M059J (cell line): ENCODE measurements at regions not wholly inside any gene's neighbourhood (a gene's known extent, or its start where the extent isn't known, plus 50 kb on each side); places are given as distances from the start of the nearest gene placed in this dataset.

Experiments used
- DNase-seq: peaks from one replicate; pipeline ENCODE4 v3.0.0-alpha.2; 2012; ENCODE audit warnings: low read depth

DNA sequence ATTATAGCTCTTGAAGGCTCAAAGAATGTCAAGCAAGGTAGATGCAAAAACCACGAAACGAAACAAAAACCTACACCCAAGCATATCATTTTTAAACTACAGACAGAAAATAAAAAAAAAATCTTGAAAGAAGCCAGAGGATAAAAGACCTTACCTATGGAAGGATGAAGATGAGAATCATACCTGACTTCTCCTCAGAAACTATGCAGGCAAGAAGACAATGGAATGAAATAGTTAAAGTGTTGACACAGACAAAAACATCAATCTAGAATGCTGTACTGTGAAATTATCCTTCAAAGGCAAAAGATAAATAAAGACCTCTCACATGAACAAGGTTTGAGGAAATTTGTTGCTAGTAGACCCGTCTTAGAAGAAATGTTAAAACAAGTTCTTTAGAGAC lies 372.0 kb downstream of the ZIC4 start:
- DNase-seq: no peak

- DNase-seq: peak; percentile 9
Observed at GRCh38 chr3:147030274-147030673, 376.1 kb downstream of the ZIC4 start.

GRCh38 chr3:147015334-147015733 lies 391.0 kb downstream of the ZIC4 start:
- DNase-seq: no peak

DNA sequence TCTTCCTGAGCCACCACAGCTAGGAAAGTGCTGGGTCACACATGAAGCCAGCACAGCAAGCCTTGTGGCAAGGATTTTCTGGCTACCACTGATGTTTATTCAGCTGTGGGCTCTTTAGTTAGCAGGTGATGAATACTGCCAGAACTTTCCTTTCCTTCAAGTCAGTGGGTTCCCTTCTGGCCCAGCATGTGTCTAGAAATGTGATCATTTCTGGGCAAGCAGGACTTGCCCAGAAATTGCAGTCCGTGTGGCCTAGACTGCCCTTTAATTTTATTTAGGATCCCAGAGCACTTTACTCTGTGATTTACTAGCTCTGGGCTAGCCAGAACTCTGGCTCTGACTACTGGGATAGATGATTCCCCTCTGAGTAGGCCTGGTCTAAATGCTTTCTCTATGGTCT lies 397.5 kb downstream of the ZIC4 start:
- DNase-seq: no peak

DNA sequence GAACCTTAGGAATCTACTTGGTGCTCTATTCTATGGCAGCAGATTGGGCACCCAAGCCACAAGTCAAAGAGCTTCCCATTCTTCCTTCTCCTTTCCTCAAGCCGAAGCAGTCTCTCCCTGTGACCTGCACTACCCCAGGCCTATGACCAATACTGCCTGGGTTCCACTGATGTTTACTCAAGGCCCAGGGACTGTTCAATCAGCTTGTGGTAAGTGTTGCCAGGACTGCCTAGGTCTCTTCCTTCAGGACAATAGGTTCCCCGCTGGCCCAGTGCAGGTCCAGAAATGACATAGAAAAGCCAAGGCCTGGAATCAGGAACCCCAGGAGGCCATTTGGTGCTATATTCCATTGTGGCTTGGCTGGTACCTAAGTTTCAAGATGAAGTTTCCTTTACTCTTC lies 397.9 kb downstream of the ZIC4 start:
- DNase-seq: no peak

DNA sequence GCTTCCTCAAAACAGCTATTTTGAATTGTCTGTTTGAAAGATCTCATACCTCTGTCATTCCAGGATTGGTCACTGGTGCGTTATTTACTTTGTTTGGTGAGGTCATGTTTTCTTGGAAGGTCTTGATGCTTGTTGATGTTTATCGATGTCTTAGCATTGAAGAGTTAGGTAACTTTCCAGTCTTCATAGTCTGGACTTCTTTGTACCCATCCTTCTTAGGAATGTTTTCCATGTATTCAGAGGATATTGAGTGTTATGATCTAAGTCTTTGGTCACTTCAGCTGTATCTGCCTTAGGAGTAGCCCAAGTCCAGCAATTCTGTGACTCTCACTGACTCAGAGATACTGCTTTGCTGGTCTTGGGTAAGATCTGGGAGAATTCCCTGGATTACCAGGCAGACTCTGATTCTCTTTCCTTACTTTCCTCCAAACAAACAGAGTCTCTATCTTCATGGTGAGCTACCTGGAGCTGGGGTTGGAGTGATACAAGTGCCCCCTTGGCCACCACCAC lies 398.6 kb downstream of the ZIC4 start:
- no peak for DNase-seq

GRCh38 chr3:147002721-147003120 lies 397.6 kb upstream of the PLSCR5 start:
- DNase-seq: peak; percentile 5

DNA sequence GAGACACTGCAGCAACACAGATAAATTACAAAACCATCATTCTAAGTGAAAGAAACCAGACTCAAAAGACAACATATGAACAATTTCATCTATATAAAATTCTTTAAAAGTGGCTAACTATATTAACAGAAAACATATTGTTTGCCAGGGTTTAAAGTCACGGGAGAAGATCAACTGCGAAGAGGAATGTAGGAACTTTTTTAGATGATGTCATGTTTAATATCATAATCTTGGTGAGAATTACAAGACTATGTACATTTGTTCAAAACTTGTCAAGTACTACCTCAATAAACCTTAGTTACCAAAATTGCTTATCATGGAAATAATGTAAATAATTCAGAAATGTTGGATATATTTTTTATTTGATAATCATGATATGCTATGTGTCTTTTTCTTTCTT lies 395.1 kb upstream of the PLSCR5 start:
- no peak for DNase-seq

DNA sequence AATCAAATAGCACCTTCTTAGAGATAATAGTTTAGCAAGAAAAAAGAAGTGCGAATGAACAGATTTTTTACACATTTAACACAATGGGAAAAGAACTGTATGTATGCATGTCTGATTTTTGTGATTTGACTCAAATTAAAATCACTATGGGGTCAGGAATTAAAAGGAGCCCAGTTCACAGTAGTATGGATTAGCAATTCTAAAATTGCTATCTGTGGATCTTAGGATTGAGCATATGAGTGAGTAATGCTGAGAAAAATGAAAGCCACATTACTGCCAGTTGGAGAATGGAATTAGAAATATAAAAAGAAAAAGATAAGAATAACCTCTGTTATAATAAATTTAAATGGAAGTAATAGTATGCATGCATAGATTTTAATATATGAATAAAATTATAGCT lies 386.8 kb upstream of the PLSCR5 start:
- no peak for DNase-seq

GRCh38 chr3:146975476-146975875 lies 370.3 kb upstream of the PLSCR5 start:
- DNase-seq: no peak

DNA sequence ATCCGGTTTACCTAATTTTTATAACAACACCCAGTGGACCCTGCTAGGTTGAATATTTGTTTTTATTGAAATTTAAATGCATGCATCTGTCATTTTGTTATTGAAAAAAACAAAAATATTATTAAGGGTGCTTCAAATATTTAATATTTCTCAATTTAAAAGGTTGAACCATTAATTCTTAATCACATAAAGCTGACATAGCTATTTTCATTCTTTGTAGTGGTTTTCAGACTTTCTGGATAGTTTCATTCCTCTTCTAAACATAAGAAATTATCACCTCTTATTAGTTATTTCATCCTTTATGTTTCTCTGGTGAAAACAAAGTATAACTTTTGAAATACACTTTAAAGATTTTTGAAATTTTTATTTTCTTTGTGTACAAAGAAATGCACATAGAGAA lies 369.9 kb upstream of the PLSCR5 start:
- no peak for DNase-seq

- DNase-seq: no peak
Observed at GRCh38 chr3:146974001-146974400, 368.9 kb upstream of the PLSCR5 start.

- peak; percentile 86 for DNase-seq
Observed at GRCh38 chr3:146972726-146973125, 367.6 kb upstream of the PLSCR5 start.

- peak; percentile 38 for DNase-seq
Observed at GRCh38 chr3:146970236-146970635, 365.1 kb upstream of the PLSCR5 start.

GRCh38 chr3:146969356-146969755 lies 364.2 kb upstream of the PLSCR5 start:
- DNase-seq: no peak

- DNase-seq: peak; percentile 91
Observed at GRCh38 chr3:146968204-146968651, 363.1 kb upstream of the PLSCR5 start.

DNA sequence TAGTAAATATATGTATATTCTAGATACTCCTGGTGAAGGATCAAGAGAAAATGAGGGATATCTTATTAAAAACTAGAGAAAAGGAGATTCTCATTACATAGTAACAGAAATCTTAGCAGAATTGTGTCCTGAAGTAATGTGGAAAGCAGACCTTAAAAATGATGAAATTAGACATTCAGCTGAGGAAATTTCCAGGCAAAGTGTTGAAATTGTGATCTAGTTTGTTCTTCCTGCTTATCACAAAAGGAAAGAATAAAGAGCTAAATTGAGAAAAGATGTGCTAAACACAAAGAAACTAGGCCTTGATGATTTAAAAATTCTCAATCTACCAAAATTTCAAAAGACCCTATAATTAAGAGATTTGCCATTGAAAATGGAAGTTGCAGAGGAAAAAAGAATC lies 362.6 kb upstream of the PLSCR5 start:
- no peak for DNase-seq

DNA sequence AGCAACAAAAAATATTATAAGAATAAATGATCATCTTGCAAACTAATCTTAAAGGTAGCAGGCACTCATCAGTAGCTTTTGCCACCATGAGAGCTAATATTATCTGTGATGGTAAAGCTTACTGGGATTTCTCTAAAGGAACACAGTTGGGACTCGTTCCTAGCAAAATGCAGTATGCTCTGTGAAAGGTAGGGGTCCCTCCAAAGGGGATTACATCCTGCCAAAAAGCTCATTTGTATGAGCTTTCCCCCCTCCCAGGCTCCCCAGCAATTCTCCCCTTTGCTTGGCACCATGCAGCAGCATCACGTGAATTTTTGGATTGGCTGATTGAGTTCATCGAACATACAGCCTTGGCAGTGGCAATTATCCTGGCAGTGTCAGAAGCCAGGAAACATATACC lies 361.0 kb upstream of the PLSCR5 start:
- DNase-seq: no peak

DNA sequence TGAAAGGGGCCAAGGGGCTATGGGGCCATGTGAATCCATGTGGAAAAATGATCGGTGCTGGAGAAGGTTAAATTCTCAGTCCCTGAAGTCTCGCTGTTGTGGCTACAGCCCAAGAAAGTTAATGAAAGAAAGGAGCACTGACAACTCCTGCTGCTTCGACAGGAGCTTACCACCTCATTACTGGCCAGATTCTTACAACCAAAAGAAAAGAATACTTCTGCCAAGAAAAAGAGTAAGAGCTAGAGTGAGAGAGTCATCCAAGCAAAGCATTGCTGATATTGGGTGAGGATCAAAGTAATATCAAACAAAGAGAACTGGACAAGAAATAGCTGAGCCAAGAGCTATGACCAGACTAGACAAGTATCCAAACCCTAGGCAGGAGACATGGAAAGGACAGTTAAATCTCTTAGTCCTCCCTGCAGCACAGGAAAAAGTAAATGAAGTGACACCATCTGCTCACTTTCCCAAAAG lies 348.4 kb upstream of the PLSCR5 start:
- DNase-seq: no peak

DNA sequence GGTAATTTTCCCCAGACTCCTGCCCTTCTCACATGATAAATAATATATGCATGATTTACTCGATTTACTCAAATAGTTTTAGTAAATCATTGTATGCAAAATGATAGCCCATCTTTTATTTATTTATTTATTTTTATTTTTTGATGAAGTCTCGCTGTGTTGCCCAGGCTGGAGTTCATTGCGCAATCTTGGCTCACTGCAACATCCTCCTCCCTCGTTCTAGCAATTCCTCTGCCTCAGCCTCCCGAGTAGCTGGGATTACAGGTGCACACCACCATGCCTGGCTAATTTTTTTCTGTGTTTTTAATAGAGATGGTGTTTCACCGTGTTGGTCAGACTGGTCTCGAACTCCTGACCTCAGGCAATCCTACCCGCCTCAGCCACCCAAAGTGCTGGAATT lies 343.8 kb upstream of the PLSCR5 start:
- DNase-seq: no peak

DNA sequence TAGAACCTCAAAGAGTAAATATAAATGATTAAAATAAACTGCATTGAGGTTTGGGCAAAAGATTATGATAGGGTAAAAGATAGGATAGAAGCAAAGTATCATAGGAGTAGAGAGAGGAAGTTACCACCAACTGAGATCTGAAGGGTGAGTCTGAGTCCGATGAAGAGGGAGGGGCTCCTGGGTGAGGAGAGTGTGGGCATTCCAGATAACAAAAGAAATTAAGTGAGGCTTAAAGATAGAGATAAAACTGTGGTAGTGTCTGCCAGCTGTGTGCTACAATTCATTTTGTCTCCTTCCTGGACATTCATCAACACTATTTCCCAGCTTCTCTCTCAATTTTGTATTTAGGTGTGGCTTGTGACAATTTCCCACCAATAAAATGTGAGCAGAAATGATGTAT lies 343.0 kb upstream of the PLSCR5 start:
- DNase-seq: no peak

GRCh38 chr3:146929696-146930095 lies 324.6 kb upstream of the PLSCR5 start:
- DNase-seq: no peak

DNA sequence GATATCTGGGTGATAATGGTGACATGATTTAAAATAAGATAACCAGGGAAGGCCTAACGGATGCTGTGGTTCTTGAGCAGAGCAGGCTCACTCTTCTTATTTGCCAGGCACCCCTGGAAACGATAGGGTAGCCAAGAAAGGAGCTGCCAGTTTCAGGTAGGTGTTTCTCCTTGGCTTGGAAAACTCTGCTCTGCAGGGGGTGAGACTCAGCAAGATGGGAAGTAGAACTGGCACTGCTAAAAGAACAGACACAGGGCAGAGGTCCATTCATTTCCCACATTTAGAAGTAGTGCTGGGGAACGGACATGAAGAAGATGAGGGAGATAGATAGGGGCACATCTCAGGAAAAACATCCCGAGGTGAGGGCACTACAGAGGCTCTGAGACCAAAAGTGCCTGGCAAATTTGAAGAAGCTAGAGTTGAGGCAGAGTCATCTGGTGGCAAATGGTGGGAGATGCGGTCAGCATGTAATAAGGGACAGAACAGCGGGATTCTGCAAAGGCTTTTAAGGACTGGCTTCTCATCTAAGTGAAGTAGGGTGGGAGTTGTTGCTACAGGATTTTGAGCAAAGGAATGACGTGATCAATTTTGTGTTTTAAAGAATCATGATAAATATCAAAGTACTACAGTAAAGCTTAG lies 323.4 kb upstream of the PLSCR5 start:
- no peak for DNase-seq

DNA sequence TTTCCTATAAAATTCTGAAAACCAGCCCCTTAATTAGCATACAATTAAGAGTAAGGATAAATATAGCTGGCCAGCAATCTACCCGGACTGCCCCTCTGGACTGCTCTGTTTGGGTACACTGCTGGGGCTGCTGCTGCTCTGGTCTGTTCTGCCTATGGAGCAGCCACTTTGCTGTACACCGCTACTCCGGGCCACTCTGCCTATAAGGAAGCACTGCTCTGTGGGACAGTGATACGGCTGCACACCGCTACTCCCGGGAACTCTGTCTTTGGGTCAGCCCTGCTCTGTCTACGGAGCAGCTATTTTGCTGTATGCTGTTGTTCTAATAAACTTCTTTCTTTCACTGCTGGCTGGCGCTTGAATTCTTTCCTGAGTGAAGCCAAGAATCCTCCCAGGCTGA lies 316.5 kb upstream of the PLSCR5 start:
- DNase-seq: no peak
